ENCODE measurements at regions not wholly inside any gene's neighbourhood (a gene's known extent, or its start where the extent isn't known, plus 50 kb on each side); places are given as distances from the start of the nearest gene placed in this dataset.
"Not testable (repeated sequence)": the region's sequence is repeated elsewhere in the genome, so short reads cannot be mapped to it uniquely, and the experiment has no call there.

DNA sequence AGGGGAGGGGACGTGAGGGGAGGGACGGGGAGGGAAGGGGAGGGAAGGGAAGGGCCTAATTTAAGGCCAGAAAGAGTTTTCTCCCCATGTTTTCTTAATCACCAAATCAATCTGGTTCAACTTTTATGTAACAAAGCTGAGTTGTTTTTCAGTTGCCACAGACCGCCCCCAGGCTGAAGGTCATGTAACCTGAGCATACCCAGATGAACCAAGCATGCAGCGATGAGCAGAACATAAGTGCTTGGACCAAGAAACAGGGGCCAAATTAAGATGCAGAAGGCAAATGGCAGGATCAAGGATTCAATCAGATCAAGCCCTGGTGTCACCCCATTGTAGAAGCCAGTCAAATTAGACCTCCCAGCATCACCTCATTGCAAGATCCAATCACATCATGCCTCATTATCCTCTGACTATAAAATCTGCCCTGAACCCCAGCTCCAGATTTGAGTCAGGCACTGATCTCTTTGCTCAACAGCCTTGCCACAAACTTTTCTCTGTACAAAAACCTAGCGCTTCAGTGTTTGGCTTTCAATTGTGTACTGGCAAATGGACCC is 113.5 kb upstream of the TNPO1 start:
- DNase-seq (ENCODE audit: low spot score in 2 of 2) (no peak), ATAC-seq (peak; percentile 50)
- no peak overlapping the region for H3K27ac Mint-ChIP-seq
- no peaks in the 10 kb centered on the region for H3K9me3 Mint-ChIP-seq
- H3K4me3 Mint-ChIP-seq, result no peak overlapping the region
- H3K4me1 Mint-ChIP-seq, result no peaks in the 10 kb centered on the region
- H3K36me3 Mint-ChIP-seq, result no peaks in the 10 kb centered on the region

DNA sequence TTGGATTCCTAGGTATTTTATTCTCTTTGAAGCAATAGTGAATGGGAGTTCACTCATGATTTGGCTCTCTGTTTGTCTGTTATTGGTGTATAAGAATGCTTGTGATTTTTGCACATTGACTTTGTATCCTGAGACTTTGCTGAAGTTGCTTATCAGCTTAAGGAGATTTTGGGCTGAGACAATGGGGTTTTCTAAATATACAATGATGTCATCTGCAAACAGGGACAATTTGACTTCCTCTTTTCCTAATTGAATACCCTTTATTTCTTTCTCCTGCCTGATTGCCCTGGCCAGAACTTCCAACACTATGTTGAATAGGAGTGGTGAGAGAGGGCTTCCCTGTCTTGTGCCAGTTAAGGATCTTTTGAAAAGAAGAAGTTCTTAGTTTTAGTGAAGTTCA is 114.4 kb upstream of the TNPO1 start:
- not testable (repeated sequence) for DNase-seq (ENCODE audit: low spot score in 2 of 2); H3K36me3 Mint-ChIP-seq; H3K4me3 Mint-ChIP-seq; H3K27ac Mint-ChIP-seq; H3K4me1 Mint-ChIP-seq; ATAC-seq; H3K9me3 Mint-ChIP-seq

DNA sequence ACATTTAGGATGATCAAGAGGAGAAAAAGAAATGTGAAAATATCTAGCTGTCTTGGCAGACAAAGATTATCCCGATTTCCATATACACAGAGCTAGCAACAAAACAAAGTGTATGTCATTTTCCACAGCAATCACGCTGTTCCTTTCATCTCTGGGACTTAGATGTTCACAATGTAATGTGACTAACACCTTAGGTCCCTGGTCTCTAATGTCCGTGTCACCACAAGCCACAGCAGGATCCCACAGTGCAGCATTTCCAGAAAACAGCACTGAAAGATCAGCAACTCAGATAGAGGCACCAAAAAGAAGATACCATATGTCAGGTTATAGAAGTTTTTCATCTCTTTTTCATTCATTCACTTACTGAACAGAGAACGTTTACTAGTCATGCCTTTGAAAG is 118.0 kb upstream of the TNPO1 start:
- Mint-ChIP-seq H3K27ac (no peak overlapping the region), H3K36me3 (no peaks in the 10 kb centered on the region), H3K4me1 (no peaks in the 10 kb centered on the region), H3K9me3 (no peaks in the 10 kb centered on the region), H3K4me3 (no peak overlapping the region)
- DNase-seq (ENCODE audit: low spot score in 2 of 2) (no peak), ATAC-seq (no peak)

DNA sequence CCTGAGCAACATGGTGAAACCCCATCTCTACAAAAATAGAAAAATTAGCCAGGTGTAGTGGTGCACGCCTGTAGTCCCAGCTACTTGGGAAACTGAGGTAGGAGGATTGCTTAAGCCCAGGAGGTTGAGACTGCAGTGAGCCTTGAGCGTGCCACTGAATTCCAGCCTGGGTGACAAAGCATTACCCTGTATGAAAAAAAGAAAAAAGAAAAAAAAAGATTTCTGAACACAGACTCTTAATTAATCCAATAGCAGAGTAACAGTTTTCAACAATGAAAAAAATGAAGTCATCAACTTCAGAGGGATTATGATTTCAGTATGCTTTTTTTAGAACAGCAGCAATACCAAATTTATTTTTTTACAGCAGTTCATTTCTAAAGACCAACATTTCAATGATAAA is 118.8 kb upstream of the TNPO1 start:
- Mint-ChIP-seq H3K36me3 (no peaks in the 10 kb centered on the region), H3K9me3 (no peaks in the 10 kb centered on the region), H3K4me1 (no peaks in the 10 kb centered on the region), H3K27ac (no peak overlapping the region), H3K4me3 (no peak overlapping the region)
- ATAC-seq (no peak), DNase-seq (ENCODE audit: low spot score in 2 of 2) (no peak)

DNA sequence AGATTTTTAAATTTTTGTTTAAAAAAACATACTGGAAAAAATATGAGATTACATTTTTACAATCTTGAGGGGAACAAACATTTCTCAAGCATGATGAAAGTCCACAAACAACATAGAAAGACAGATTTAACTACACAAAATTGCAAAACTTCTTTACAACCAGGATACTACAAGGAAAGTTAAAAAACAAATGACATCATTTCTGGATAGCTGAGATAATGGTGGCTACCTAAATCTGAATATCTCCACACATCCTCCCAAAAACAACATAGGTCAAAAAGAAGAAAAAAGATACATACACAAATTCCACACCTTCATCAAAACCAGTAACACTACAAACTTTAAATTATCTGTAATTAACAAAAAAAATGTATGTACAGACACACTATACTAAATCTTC is 120.8 kb upstream of the TNPO1 start:
- Mint-ChIP-seq H3K27ac (no peak overlapping the region), H3K4me1 (no peaks in the 10 kb centered on the region), H3K4me3 (no peak overlapping the region), H3K9me3 (no peaks in the 10 kb centered on the region), H3K36me3 (no peaks in the 10 kb centered on the region)
- ATAC-seq, result no peak
- DNase-seq (ENCODE audit: low spot score in 2 of 2), result no peak

DNA sequence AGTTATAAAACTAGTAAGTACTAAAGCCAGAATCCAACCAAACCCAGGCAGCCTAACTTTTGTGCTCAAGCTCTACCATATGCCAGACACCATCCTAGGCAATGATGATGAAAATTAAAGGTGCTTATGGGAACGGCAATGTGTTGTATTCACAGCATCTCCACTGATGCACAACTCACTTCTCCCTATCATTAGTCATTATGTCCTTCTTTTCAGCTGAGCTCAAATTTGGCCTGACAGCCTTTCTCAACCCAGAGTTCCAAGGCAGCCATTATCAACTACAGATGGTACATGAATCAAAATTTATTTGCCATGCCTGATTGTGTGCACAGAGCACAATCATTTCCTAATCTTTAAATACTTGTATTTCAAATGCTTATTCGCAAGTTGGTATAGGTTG is 121.6 kb upstream of the TNPO1 start:
- Mint-ChIP-seq H3K27ac (no peak overlapping the region), H3K4me3 (no peak overlapping the region), H3K36me3 (no peaks in the 10 kb centered on the region), H3K4me1 (no peaks in the 10 kb centered on the region), H3K9me3 (no peaks in the 10 kb centered on the region)
- no peak for DNase-seq (ENCODE audit: low spot score in 2 of 2)
- ATAC-seq, result no peak

DNA sequence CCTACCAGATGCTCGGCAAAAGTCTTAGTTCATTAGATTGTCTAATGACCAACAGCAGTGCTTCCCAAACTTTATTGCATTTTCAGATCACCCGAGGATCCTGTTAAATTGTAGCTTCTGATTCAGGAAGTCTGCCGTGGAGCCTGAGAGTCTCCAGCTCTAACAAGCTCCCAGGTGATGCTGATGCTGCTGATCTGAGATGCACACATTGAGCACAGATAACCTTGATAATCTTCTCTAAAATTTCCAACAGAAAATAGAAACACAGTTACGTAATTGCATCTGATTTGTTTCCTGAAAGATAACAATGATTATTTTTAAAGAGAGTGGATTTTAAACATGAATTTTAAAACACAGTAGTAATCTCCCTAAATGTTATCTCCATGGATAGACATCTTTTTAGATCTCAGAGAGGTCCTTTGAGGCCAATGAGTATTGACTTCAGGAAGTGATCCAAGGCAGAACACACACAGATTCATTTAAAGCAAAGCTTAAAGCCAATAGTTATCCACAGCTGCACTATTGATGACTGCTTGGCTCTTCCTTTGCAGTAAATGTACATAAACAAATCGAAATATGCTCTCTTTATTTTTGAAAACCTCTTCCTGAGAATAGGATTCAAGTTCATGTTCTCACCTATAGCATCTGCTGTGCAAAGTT is 122.8 kb upstream of the TNPO1 start:
- ATAC-seq (no peak), DNase-seq (ENCODE audit: low spot score in 2 of 2) (no peak)
- H3K4me1 Mint-ChIP-seq, result no peaks in the 10 kb centered on the region
- no peak overlapping the region for H3K27ac Mint-ChIP-seq
- no peaks in the 10 kb centered on the region for H3K36me3 Mint-ChIP-seq
- no peak overlapping the region for H3K4me3 Mint-ChIP-seq
- H3K9me3 Mint-ChIP-seq, result no peaks in the 10 kb centered on the region

DNA sequence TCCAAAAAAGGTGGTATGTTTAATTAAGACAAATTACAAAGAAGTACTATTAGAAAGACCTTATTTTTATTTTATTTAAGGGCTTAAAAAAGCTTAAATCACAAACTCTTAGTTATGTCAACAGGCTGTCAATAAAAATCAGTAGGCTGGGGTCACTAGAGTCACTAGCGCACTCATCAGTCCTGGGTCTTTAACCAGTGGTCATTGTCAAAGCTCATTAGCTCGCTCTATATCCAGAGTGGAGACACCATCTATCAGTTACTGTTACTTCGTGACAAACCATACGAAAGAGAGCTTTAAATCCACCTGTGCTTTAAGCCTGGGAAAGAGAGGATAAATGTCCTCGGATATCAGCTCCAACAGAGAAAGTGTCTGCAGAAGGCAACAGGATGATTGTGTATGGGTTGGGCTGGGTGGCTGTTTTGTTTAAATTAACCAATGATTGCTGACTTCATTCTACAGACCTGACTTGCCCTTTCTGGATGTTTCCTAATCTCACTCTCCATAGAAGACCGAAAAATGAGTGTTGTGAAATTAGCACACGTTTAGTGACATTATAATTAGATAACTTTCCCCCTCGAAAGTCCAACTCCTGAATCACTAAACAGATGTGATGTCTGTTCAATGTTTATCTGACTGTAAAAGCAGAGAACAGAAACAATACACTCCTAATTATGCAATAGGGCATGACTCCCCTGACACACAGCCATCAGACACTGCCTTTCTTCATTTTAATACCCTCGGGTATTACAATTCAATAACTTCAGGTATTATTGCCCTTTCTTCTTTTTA is 123.6 kb upstream of the TNPO1 start:
- Mint-ChIP-seq H3K4me3 (no peak overlapping the region), H3K27ac (no peak overlapping the region), H3K4me1 (no peaks in the 10 kb centered on the region), H3K36me3 (no peaks in the 10 kb centered on the region), H3K9me3 (no peaks in the 10 kb centered on the region)
- ATAC-seq (no peak), DNase-seq (ENCODE audit: low spot score in 2 of 2) (no peak)

DNA sequence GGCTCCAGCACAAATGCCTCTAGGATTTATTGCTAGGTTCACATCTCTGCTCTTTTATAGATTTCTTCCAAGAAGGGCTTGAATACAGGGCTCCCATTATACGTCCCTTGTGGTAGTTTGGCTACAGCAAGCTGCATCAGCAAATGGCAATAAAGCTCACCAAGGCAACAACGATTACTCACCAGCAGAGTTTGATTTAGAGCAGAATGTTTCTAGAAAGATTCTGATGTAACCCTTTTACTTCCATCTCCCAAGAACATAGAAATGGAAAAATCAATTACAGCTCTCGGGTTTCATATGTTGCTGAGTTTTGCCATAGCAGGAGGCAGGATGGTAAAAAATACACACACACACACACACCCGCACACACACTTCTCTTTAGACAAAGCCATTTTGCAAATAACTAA is 124.2 kb upstream of the TNPO1 start:
- Mint-ChIP-seq H3K4me1 (no peaks in the 10 kb centered on the region), H3K27ac (no peak overlapping the region), H3K9me3 (no peaks in the 10 kb centered on the region), H3K4me3 (no peak overlapping the region), H3K36me3 (no peaks in the 10 kb centered on the region)
- no peak for DNase-seq (ENCODE audit: low spot score in 2 of 2)
- no peak for ATAC-seq

DNA sequence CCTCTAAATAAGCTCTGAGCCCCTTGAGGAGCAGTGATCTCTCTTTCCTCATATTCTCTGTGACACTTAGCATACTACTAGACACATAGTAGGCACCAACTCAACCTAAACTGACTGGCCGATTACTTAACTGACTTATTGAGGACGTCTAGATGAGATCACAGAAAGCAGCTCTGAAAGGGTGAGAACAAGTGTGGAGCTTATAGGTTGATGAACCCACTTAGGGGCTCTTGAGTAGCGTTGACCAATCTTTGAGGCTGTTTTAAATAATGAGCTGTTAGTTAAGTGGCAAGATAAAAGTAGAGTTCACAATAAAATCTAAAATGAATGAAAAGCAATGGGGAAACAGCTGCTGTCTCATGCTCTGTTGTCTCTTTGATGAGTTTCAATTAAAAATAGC is 124.7 kb upstream of the TNPO1 start:
- H3K27ac Mint-ChIP-seq, result no peak overlapping the region
- no peaks in the 10 kb centered on the region for H3K4me1 Mint-ChIP-seq
- no peaks in the 10 kb centered on the region for H3K36me3 Mint-ChIP-seq
- ATAC-seq, result no peak
- H3K4me3 Mint-ChIP-seq, result no peak overlapping the region
- H3K9me3 Mint-ChIP-seq, result no peaks in the 10 kb centered on the region
- DNase-seq (ENCODE audit: low spot score in 2 of 2), result no peak

DNA sequence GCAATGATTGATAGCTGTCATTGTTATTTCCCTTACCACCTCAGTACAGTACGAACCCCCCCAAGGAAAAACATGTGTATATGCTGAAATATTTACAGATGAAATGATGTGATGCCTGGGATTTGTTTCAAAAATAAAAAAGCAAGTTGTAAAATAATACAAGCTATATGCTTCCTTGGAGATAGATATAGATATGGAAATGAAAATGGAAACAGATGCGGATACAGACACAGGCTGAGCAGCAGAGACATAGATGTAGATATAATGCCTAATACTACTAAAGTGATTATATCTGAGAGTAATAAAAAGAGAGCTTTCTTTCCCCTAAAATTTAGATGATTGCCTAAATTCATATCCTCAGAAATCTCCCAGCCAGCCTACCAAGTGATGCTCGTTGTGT is 127.5 kb upstream of the TNPO1 start:
- Mint-ChIP-seq H3K4me3 (no peak overlapping the region), H3K4me1 (no peaks in the 10 kb centered on the region), H3K27ac (no peak overlapping the region), H3K36me3 (no peaks in the 10 kb centered on the region), H3K9me3 (no peaks in the 10 kb centered on the region)
- no peak for ATAC-seq
- DNase-seq (ENCODE audit: low spot score in 2 of 2), result no peak

DNA sequence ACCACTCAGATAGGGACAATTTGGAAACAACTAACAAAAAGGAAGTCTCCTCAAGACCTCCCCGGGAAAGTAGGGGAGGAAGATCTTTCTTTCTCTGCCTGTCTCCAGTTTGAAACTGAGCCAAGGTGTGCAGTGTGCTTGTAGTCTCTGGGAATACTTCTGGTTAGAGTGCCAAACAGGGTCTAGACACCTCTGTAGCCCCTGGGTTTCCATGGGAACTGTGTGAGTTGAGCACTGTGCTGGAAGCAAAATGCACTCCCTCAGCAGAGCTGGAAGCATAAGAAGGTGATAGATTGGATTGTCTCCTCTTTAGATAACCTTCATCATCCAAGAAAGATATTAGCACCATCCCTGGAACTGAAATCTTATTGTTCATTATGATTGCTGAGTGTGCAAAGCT is 129.2 kb upstream of the TNPO1 start:
- ATAC-seq (no peak), DNase-seq (ENCODE audit: low spot score in 2 of 2) (no peak)
- no peak overlapping the region for H3K4me3 Mint-ChIP-seq
- peaks cover 2% of the 10 kb centered on the region for H3K9me3 Mint-ChIP-seq
- H3K4me1 Mint-ChIP-seq, result no peaks in the 10 kb centered on the region
- H3K36me3 Mint-ChIP-seq, result no peaks in the 10 kb centered on the region
- H3K27ac Mint-ChIP-seq, result no peak overlapping the region

DNA sequence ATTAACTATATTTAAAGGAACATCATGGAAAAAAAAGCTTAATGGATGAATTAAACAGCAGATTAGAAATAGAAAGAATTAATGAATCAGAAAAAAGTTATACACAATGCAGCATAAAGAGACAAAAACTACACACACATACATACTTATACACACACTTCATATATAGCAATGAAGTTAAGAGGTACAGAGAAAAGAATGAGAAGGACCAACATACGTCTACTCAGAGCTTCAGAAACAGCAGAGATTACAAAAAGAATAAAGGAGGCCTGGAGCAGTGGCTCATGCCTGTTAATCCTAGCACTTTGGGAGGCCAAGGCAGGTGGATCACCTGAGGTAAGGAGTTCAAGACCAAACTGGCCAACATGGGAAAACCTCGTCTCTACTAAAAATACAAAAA is 133.9 kb upstream of the TNPO1 start:
- no peak for ATAC-seq
- DNase-seq (ENCODE audit: low spot score in 2 of 2), result no peak
- Mint-ChIP-seq H3K4me1 (no peaks in the 10 kb centered on the region), H3K36me3 (no peaks in the 10 kb centered on the region), H3K27ac (no peak overlapping the region), H3K9me3 (peaks cover 2% of the 10 kb centered on the region), H3K4me3 (no peak overlapping the region)

DNA sequence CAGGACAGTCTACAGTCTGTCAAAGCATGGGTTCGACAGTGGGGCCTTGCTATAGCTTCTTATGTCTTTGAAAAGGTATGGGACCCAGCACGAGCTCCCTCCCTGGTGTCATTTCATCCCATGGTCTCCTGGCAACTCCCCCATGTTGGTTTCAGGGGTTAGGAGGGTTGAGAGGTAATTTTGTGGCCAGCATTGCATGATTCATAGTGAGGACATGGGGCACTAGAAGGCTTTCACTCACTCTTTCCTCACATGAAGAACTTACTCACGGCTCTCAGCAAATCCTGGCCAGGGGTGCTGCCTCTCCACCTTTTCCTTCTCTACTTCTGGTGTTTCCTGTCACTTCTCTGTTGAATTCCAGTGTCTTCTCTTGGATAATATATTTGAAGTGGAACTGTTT is 134.7 kb upstream of the TNPO1 start:
- Mint-ChIP-seq H3K9me3 (peaks cover 2% of the 10 kb centered on the region), H3K4me1 (no peaks in the 10 kb centered on the region), H3K27ac (no peak overlapping the region), H3K36me3 (no peaks in the 10 kb centered on the region), H3K4me3 (no peak overlapping the region)
- no peak for DNase-seq (ENCODE audit: low spot score in 2 of 2)
- no peak for ATAC-seq

DNA sequence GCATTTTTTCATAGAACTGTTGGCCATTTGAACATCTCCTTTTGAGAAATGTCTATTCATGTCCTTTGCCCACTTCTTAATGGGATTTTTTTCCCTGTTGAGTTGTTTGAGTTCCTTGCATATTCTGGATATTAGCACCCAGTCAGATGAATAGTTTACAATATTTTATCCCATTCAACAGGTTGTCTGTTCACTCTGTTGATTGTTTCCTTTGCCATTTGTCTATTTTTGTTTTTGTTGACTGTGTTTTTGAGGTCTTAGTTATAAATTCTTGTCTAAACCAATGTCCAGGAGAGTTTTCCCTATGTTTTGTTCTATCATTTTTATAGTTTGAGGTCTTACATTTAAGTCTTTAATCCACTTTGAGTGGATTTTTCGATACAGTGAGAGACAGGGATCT is 139.0 kb upstream of the TNPO1 start:
- Mint-ChIP-seq H3K36me3 (no peaks in the 10 kb centered on the region), H3K27ac (no peak overlapping the region), H3K4me1 (no peaks in the 10 kb centered on the region), H3K4me3 (no peak overlapping the region), H3K9me3 (peaks cover 2% of the 10 kb centered on the region)
- ATAC-seq, result no peak
- DNase-seq (ENCODE audit: low spot score in 2 of 2), result no peak

DNA sequence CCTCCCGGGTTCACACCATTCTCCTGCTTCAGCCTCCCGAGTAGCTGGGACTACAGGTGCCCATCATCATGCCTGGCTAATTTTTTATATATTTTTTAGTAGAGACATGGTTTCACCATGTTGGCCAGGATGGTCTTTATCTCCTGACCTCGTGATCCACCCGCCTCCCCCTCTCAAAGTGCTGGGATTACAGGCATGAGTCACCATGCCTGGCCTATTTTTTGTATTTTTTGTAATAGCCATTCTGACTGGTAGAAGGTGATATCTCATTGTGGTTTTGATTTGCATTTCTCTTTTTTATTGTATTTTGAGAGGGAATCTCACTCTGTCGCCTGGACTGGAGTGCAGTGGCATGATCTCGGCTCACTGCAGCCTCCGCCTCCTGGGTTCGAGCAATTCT is 139.6 kb upstream of the TNPO1 start:
- H3K4me1 Mint-ChIP-seq; H3K27ac Mint-ChIP-seq; H3K36me3 Mint-ChIP-seq; H3K9me3 Mint-ChIP-seq; H3K4me3 Mint-ChIP-seq; DNase-seq (ENCODE audit: low spot score in 2 of 2); ATAC-seq: not testable (repeated sequence)
